ENCODE measurements at regions not wholly inside any gene's neighbourhood (a gene's known extent, or its start where the extent isn't known, plus 50 kb on each side); places are given as distances from the start of the nearest gene placed in this dataset.

DNA sequence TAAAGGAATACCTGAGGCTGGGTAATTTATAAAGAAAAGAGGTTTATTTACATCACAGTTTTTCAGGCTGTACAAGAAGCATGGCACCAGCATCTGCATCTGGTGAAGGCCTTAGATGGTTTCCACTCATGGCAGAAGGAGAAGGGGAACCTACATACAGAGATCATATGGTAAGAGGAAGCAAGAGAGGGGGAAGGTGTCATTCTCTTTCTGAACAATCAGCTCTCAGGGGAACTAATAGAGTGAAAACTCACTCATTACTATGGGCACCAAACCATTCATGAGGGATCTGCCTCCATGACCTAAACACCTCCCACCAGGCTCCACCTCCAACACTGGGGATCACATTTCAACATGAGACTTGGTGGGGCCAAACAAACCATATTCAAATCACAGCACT, 61.7 kb upstream of the PPP1R2C start:
- Histone ChIP-seq H3K4me2 (ENCODE audit: insufficient read depth, low read length, poor library complexity, severe bottlenecking) (no peak overlapping the region), H2BK12ac (ENCODE audit: low read length) (no peak overlapping the region), H2AFZ (ENCODE audit: low read length) (no peak overlapping the region), H2BK120ac (ENCODE audit: low read depth, low read length) (no peak overlapping the region), H3K4me1 (ENCODE audit: control insufficient read depth in 2 of 2, insufficient read depth in 1 of 2, low read depth in 1 of 2, low read length in 2 of 2) (no peaks in the 10 kb centered on the region), H3K79me1 (ENCODE audit: low read depth, low read length) (no peaks in the 10 kb centered on the region), H3K36me3 (replicated peaks in 1 of 2; ENCODE audit: control insufficient read depth in 2 of 2, insufficient read depth in 2 of 2, low read length in 2 of 2) (no peaks in the 10 kb centered on the region), H2BK15ac (ENCODE audit: low read length) (no peak overlapping the region), H2AK5ac (ENCODE audit: low read depth, low read length) (no peak overlapping the region), H3K9ac (ENCODE audit: low read depth, low read length, poor library complexity) (no peak overlapping the region), H3K18ac (ENCODE audit: low read length) (no peak overlapping the region), H3K23ac (ENCODE audit: low read depth, low read length, poor library complexity) (no peak overlapping the region), H4K8ac (ENCODE audit: low read depth, low read length) (no peak overlapping the region), H3K27ac (replicated peaks; ENCODE audit: low read length) (no peak overlapping the region), H3K4ac (ENCODE audit: low read length) (no peak overlapping the region), H4K91ac (ENCODE audit: low read depth, low read length, poor library complexity) (no peak overlapping the region), H3K4me3 (ENCODE audit: low read length in 2 of 2) (no peak overlapping the region), H2BK5ac (ENCODE audit: low read length) (no peak overlapping the region), H3K14ac (ENCODE audit: low read length) (no peak overlapping the region), H3K9me3 (replicated peaks in 1 of 2; ENCODE audit: control insufficient read depth in 2 of 2, insufficient read depth in 1 of 2, low read depth in 1 of 2, low read length in 2 of 2) (no peaks in the 10 kb centered on the region), H3K27me3 (ENCODE audit: control insufficient read depth in 3 of 3, insufficient read depth in 3 of 3, low read depth in 1 of 3, low read length in 3 of 3) (no peaks in the 10 kb centered on the region)
- no peak for DNase-seq (ENCODE audit: low spot score)

DNA sequence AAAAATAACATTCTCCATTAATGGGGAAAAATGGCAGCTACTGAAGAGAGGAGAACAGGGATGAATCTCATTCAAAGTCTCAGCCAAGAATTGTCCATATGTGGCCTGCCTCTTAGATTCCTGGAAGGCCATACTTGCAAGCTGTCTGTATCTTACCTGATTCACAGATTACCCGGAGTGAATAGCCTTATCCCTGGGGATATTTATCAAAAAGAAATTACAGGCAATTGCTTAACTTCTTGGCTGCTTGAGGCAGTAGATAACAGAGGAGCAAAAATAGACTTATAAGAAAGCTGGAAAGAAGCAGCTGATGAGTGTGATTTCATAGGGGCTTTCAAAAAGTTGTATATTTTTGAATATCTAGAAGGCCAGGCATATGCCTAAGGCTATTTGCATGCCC, 68.8 kb upstream of the PPP1R2C start:
- no CpG with 5 or more reads among the region's 1 CpG for WGBS, 2 donors (ENCODE audit: extremely low coverage in 2 of 2, insufficient read length in 2 of 2, insufficient replicate concordance in 1 of 2)
- Histone ChIP-seq H3K36me3 (replicated peaks in 1 of 2; ENCODE audit: control insufficient read depth in 2 of 2, insufficient read depth in 2 of 2, low read length in 2 of 2) (no peaks in the 10 kb centered on the region), H3K9ac (ENCODE audit: low read depth, low read length, poor library complexity) (no peak overlapping the region), H3K9me3 (replicated peaks in 1 of 2; ENCODE audit: control insufficient read depth in 2 of 2, insufficient read depth in 1 of 2, low read depth in 1 of 2, low read length in 2 of 2) (no peaks in the 10 kb centered on the region), H3K4me3 (ENCODE audit: low read length in 2 of 2) (no peak overlapping the region), H3K4me2 (ENCODE audit: insufficient read depth, low read length, poor library complexity, severe bottlenecking) (no peak overlapping the region), H2BK12ac (ENCODE audit: low read length) (no peak overlapping the region), H3K14ac (ENCODE audit: low read length) (no peak overlapping the region), H4K8ac (ENCODE audit: low read depth, low read length) (no peak overlapping the region), H3K27ac (replicated peaks; ENCODE audit: low read length) (no peak overlapping the region), H3K23ac (ENCODE audit: low read depth, low read length, poor library complexity) (no peak overlapping the region), H4K91ac (ENCODE audit: low read depth, low read length, poor library complexity) (no peak overlapping the region), H3K27me3 (ENCODE audit: control insufficient read depth in 3 of 3, insufficient read depth in 3 of 3, low read depth in 1 of 3, low read length in 3 of 3) (no peaks in the 10 kb centered on the region), H2AK5ac (ENCODE audit: low read depth, low read length) (no peak overlapping the region), H3K4ac (ENCODE audit: low read length) (no peak overlapping the region), H2AFZ (ENCODE audit: low read length) (no peak overlapping the region), H3K4me1 (ENCODE audit: control insufficient read depth in 2 of 2, insufficient read depth in 1 of 2, low read depth in 1 of 2, low read length in 2 of 2) (no peaks in the 10 kb centered on the region), H2BK15ac (ENCODE audit: low read length) (no peak overlapping the region), H3K79me1 (ENCODE audit: low read depth, low read length) (no peaks in the 10 kb centered on the region), H3K18ac (ENCODE audit: low read length) (no peak overlapping the region), H2BK5ac (ENCODE audit: low read length) (no peak overlapping the region), H2BK120ac (ENCODE audit: low read depth, low read length) (no peak overlapping the region)
- no peak for DNase-seq (ENCODE audit: low spot score)

DNA sequence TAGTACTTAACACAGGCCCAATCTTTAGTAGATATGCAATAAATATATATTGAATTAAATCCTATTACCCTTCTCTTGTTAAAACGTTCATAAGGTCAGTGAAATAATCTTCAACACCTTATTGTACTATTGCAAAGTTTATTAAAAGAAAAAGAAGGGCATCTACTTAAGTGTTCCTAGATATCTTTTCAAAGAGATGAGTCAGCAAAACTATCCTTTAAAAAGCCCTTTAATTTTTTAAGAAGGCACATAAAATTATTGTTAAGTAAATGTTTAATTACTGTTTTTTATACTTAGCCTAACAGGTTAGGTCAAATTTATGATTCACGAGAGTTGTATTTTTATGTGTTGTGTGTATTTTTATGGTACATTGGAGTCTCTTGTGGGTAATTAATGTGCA, 77.3 kb upstream of the PPP1R2C start:
- Histone ChIP-seq H4K91ac (ENCODE audit: low read depth, low read length, poor library complexity) (no peak overlapping the region), H3K9me3 (replicated peaks in 1 of 2; ENCODE audit: control insufficient read depth in 2 of 2, insufficient read depth in 1 of 2, low read depth in 1 of 2, low read length in 2 of 2) (no peaks in the 10 kb centered on the region), H2BK15ac (ENCODE audit: low read length) (no peak overlapping the region), H2AFZ (ENCODE audit: low read length) (no peak overlapping the region), H3K18ac (ENCODE audit: low read length) (no peak overlapping the region), H2BK5ac (ENCODE audit: low read length) (no peak overlapping the region), H4K8ac (ENCODE audit: low read depth, low read length) (no peak overlapping the region), H3K4me1 (ENCODE audit: control insufficient read depth in 2 of 2, insufficient read depth in 1 of 2, low read depth in 1 of 2, low read length in 2 of 2) (no peaks in the 10 kb centered on the region), H3K23ac (ENCODE audit: low read depth, low read length, poor library complexity) (no peak overlapping the region), H3K79me1 (ENCODE audit: low read depth, low read length) (no peaks in the 10 kb centered on the region), H3K4ac (ENCODE audit: low read length) (no peak overlapping the region), H3K4me3 (ENCODE audit: low read length in 2 of 2) (no peak overlapping the region), H3K27me3 (ENCODE audit: control insufficient read depth in 3 of 3, insufficient read depth in 3 of 3, low read depth in 1 of 3, low read length in 3 of 3) (no peaks in the 10 kb centered on the region), H3K14ac (ENCODE audit: low read length) (no peak overlapping the region), H3K4me2 (ENCODE audit: insufficient read depth, low read length, poor library complexity, severe bottlenecking) (no peak overlapping the region), H2BK120ac (ENCODE audit: low read depth, low read length) (no peak overlapping the region), H3K9ac (ENCODE audit: low read depth, low read length, poor library complexity) (no peak overlapping the region), H2BK12ac (ENCODE audit: low read length) (no peak overlapping the region), H3K36me3 (replicated peaks in 1 of 2; ENCODE audit: control insufficient read depth in 2 of 2, insufficient read depth in 2 of 2, low read length in 2 of 2) (no peaks in the 10 kb centered on the region), H3K27ac (replicated peaks; ENCODE audit: low read length) (no peak overlapping the region), H2AK5ac (ENCODE audit: low read depth, low read length) (no peak overlapping the region)
- WGBS, 2 donors (ENCODE audit: extremely low coverage in 2 of 2, insufficient read length in 2 of 2, insufficient replicate concordance in 1 of 2), result no CpG with 5 or more reads among the region's 2 CpGs
- no peak for DNase-seq (ENCODE audit: low spot score)

DNA sequence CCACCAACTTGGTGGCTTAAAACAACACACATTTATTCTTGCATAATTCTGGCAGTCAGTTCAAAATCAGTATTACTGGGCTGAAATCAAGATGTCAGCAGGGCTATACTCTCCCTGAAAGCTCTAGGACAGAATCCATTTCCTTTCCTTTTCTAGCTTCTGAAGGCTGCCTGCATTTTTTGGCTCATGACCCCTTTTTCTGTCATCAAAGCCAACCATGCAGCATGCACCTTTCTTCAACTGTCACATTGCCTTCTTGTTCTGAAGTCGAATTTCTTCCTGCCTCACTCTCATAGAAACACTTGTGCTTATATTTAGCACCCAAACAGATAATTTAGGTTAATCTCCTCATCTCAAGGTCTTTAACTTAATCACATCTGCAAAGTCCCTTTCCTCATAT, 79.8 kb upstream of the PPP1R2C start:
- Histone ChIP-seq H2AFZ (ENCODE audit: low read length) (no peak overlapping the region), H3K4me1 (ENCODE audit: control insufficient read depth in 2 of 2, insufficient read depth in 1 of 2, low read depth in 1 of 2, low read length in 2 of 2) (no peaks in the 10 kb centered on the region), H4K91ac (ENCODE audit: low read depth, low read length, poor library complexity) (no peak overlapping the region), H2BK15ac (ENCODE audit: low read length) (no peak overlapping the region), H3K4ac (ENCODE audit: low read length) (no peak overlapping the region), H3K4me2 (ENCODE audit: insufficient read depth, low read length, poor library complexity, severe bottlenecking) (no peak overlapping the region), H3K79me1 (ENCODE audit: low read depth, low read length) (no peaks in the 10 kb centered on the region), H3K23ac (ENCODE audit: low read depth, low read length, poor library complexity) (no peak overlapping the region), H3K27me3 (ENCODE audit: control insufficient read depth in 3 of 3, insufficient read depth in 3 of 3, low read depth in 1 of 3, low read length in 3 of 3) (no peaks in the 10 kb centered on the region), H3K36me3 (replicated peaks in 1 of 2; ENCODE audit: control insufficient read depth in 2 of 2, insufficient read depth in 2 of 2, low read length in 2 of 2) (no peaks in the 10 kb centered on the region), H3K27ac (replicated peaks; ENCODE audit: low read length) (no peak overlapping the region), H3K18ac (ENCODE audit: low read length) (no peak overlapping the region), H2AK5ac (ENCODE audit: low read depth, low read length) (no peak overlapping the region), H2BK5ac (ENCODE audit: low read length) (no peak overlapping the region), H4K8ac (ENCODE audit: low read depth, low read length) (no peak overlapping the region), H2BK120ac (ENCODE audit: low read depth, low read length) (no peak overlapping the region), H3K4me3 (ENCODE audit: low read length in 2 of 2) (no peak overlapping the region), H3K14ac (ENCODE audit: low read length) (no peak overlapping the region), H2BK12ac (ENCODE audit: low read length) (no peak overlapping the region), H3K9ac (ENCODE audit: low read depth, low read length, poor library complexity) (no peak overlapping the region), H3K9me3 (replicated peaks in 1 of 2; ENCODE audit: control insufficient read depth in 2 of 2, insufficient read depth in 1 of 2, low read depth in 1 of 2, low read length in 2 of 2) (no peaks in the 10 kb centered on the region)
- DNase-seq (ENCODE audit: low spot score), result no peak
- no CpG with 5 or more reads among the region's 1 CpG for WGBS, 2 donors (ENCODE audit: extremely low coverage in 2 of 2, insufficient read length in 2 of 2, insufficient replicate concordance in 1 of 2)
